OCI-LY1 (cell line): ENCODE measurements at regions not wholly inside any gene's neighbourhood (a gene's known extent, or its start where the extent isn't known, plus 50 kb on each side); places are given as distances from the start of the nearest gene placed in this dataset.

Source experiments
- H2AFZ ChIP-seq: fragments of 200-600 bp; sonication (generic), shearing (Covaris generic); 2 replicates; pipeline ENCODE4 v1.6.0; 2014; ENCODE audit warnings: antibody characterized with exemption, mild to moderate bottlenecking, low read length
- H3F3A ChIP-seq: fragments of 200-600 bp; sonication (generic), shearing (Covaris generic); 2 replicates; pipeline ENCODE4 v1.6.0; 2014; ENCODE audit warnings: mild to moderate bottlenecking, antibody characterized with exemption, low read length, moderate library complexity; ENCODE audit not compliant: insufficient read depth
- H3K27ac ChIP-seq: fragments of 200-600 bp; sonication (generic); 2 replicates; pipeline ENCODE4 v1.5.1; 2014; ENCODE audit warnings: low read length, mixed run types, mild to moderate bottlenecking, low read depth; ENCODE audit not compliant: poor library complexity, severe bottlenecking
- H3K27me3 ChIP-seq: fragments of 200-600 bp; sonication (generic); 2 replicates; pipeline ENCODE4 v1.6.0; 2014; ENCODE audit warnings: antibody characterized with exemption, mild to moderate bottlenecking, low read length, moderate library complexity; ENCODE audit not compliant: insufficient read depth
- H3K36me3 ChIP-seq: fragments of 200-600 bp; sonication (generic); 2 replicates; pipeline ENCODE4 v1.6.1; 2014; ENCODE audit warnings: mild to moderate bottlenecking, antibody characterized with exemption, low read length, moderate library complexity, mixed read lengths; ENCODE audit not compliant: insufficient read depth
- H3K4me1 ChIP-seq: fragments of 200-600 bp; sonication (generic); 2 replicates; pipeline ENCODE4 v1.5.1; 2014; ENCODE audit warnings: mild to moderate bottlenecking, low read length, moderate library complexity; ENCODE audit not compliant: insufficient read depth, severe bottlenecking
- H3K4me2 ChIP-seq: fragments of 200-600 bp; sonication (generic), shearing (Covaris generic); 2 replicates; pipeline ENCODE4 v1.6.1; 2014; ENCODE audit warnings: low read length
- H3K4me3 ChIP-seq: fragments of 200-600 bp; sonication (generic); 2 replicates; pipeline ENCODE4 v1.5.1; 2014; ENCODE audit warnings: low read length, low read depth, mild to moderate bottlenecking, mixed read lengths; ENCODE audit not compliant: poor library complexity, severe bottlenecking
- H3K79me2 ChIP-seq: fragments of 200-600 bp; shearing (Covaris generic); 2 replicates; pipeline ENCODE4 v1.6.1; 2016; ENCODE audit warnings: mixed run types, low read length, mixed read lengths; ENCODE audit not compliant: insufficient read depth
- H3K9ac ChIP-seq: fragments of 200-600 bp; sonication (generic), shearing (Covaris generic); 2 replicates; pipeline ENCODE4 v1.6.1; 2014; ENCODE audit warnings: mild to moderate bottlenecking, low read length, mixed read lengths
- H3K9me2 ChIP-seq: fragments of 200-600 bp; sonication (generic), shearing (Covaris generic); 2 replicates; pipeline ENCODE4 v1.6.1; 2014; ENCODE audit warnings: low read depth, mild to moderate bottlenecking, low read length, mixed read lengths
- H3K9me3 ChIP-seq: fragments of 200-600 bp; shearing (Covaris generic); 2 replicates; pipeline ENCODE4 v1.6.1; 2014; ENCODE audit warnings: low read length, mixed read lengths
- H4K20me1 ChIP-seq: fragments of 200-600 bp; sonication (generic), shearing (Covaris generic); 2 replicates; pipeline ENCODE4 v1.6.0; 2016; ENCODE audit warnings: mild to moderate bottlenecking, low read length; ENCODE audit not compliant: insufficient read depth
- EZH2 ChIP-seq: fragments of 200-600 bp; sonication (generic), shearing (Covaris generic); IDR thresholded peaks from 2 replicates; pipeline ENCODE4 v1.8.0; 2017; ENCODE audit warnings: borderline replicate concordance, mixed run types, mild to moderate bottlenecking, antibody characterized with exemption, low read length, moderate library complexity, mixed read lengths
- TF ChIP-seq, protein P1 (sequence below): fragments of 200-600 bp; sonication (generic), shearing (Covaris generic); IDR thresholded peaks from 2 replicates; pipeline ENCODE4 v1.5.1; 2017; ENCODE audit warnings: mild to moderate bottlenecking, antibody characterized with exemption, low read length, moderate library complexity, mixed read lengths

DNA sequence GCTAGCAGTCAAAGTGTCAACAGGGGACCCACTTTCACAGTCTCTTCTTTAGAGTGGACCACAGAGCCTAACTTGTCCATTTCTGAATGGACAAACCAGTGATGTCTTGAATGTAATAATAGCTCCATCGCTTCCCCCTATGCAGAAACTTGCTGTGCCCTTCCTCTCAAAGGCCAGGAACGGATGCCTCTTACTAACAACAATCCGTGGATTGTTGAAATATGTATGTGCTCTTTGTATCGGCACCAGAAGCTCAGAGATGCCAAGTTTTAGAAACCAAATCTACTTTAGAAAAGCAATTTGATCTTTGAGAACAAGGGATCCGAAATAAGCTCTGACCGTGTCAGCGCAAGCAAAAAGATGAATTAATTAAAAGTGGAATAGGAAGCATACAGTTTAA, 259.5 kb upstream of the POU2AF2 start:
- Histone ChIP-seq H3K9me3 (no peaks in the 10 kb centered on the region), H3K36me3 (no peaks in the 10 kb centered on the region), H3F3A (no peaks in the 10 kb centered on the region), H3K9me2 (no peaks in the 10 kb centered on the region), H4K20me1 (no peaks in the 10 kb centered on the region), H3K4me1 (no peaks in the 10 kb centered on the region), H3K79me2 (no peaks in the 10 kb centered on the region), H3K27me3 (no peaks in the 10 kb centered on the region), H2AFZ (no peak overlapping the region), H3K9ac (no peak overlapping the region), H3K4me2 (no peak overlapping the region), H3K27ac (no peak overlapping the region), H3K4me3 (no peak overlapping the region)
- no peak for TF ChIP-seq EZH2
- TF ChIP-seq, protein P1, sequence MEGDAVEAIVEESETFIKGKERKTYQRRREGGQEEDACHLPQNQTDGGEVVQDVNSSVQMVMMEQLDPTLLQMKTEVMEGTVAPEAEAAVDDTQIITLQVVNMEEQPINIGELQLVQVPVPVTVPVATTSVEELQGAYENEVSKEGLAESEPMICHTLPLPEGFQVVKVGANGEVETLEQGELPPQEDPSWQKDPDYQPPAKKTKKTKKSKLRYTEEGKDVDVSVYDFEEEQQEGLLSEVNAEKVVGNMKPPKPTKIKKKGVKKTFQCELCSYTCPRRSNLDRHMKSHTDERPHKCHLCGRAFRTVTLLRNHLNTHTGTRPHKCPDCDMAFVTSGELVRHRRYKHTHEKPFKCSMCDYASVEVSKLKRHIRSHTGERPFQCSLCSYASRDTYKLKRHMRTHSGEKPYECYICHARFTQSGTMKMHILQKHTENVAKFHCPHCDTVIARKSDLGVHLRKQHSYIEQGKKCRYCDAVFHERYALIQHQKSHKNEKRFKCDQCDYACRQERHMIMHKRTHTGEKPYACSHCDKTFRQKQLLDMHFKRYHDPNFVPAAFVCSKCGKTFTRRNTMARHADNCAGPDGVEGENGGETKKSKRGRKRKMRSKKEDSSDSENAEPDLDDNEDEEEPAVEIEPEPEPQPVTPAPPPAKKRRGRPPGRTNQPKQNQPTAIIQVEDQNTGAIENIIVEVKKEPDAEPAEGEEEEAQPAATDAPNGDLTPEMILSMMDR, result no peak

DNA sequence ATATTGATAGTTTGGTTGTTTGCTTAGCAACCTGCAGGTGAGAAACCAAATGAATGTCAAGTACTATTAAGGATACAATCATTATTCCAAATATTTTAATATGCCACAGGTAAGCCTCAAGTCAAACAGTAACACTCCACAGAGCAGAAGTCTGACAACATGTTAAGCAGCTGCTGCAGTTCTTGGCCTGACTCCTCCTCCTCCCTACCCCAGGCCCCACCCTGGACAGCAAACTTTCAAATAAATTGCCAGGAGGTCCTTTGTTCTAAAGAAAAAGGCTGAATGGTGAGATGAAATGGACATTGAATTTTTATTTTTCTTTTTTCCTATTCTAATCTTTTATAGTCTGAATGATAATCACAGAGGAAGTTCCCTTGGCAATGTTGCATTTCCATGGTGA, 260.0 kb upstream of the POU2AF2 start:
- Histone ChIP-seq H3F3A (no peaks in the 10 kb centered on the region), H3K4me1 (no peaks in the 10 kb centered on the region), H3K27ac (no peak overlapping the region), H3K9me3 (no peaks in the 10 kb centered on the region), H3K36me3 (no peaks in the 10 kb centered on the region), H3K9me2 (no peaks in the 10 kb centered on the region), H4K20me1 (no peaks in the 10 kb centered on the region), H3K79me2 (no peaks in the 10 kb centered on the region), H2AFZ (no peak overlapping the region), H3K4me3 (no peak overlapping the region), H3K4me2 (no peak overlapping the region), H3K9ac (no peak overlapping the region), H3K27me3 (no peaks in the 10 kb centered on the region)
- TF ChIP-seq, protein P1, result no peak
- no peak for TF ChIP-seq EZH2

DNA sequence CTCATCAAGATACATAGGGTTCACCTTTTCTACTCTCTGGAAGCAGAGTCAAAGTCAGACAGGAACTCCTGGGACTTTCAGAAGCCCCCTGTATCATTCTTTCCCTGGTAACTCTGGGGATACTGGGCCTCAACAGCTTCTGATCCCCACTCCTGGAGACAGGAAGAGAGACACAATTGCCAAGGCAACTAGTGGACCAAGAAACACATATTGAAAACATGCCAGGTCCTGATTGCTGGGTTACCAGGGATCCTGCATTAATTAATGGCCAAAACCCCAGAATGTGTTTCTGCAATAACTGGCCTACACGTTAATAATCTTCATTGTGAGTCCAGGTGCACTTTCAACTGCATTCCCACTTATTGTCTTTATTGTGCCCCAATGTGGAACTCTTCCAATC, 260.8 kb upstream of the POU2AF2 start:
- no peak overlapping the region for H3K4me3 ChIP-seq
- no peak overlapping the region for H3K4me2 ChIP-seq
- no peaks in the 10 kb centered on the region for H3K4me1 ChIP-seq
- TF ChIP-seq EZH2, result no peak
- TF ChIP-seq, protein P1, result no peak
- H3F3A ChIP-seq, result no peaks in the 10 kb centered on the region
- H3K36me3 ChIP-seq, result no peaks in the 10 kb centered on the region
- H3K9me2 ChIP-seq, result no peaks in the 10 kb centered on the region
- H2AFZ ChIP-seq, result no peak overlapping the region
- H3K79me2 ChIP-seq, result no peaks in the 10 kb centered on the region
- H3K27ac ChIP-seq, result no peak overlapping the region
- no peaks in the 10 kb centered on the region for H3K27me3 ChIP-seq
- no peaks in the 10 kb centered on the region for H4K20me1 ChIP-seq
- H3K9me3 ChIP-seq, result no peaks in the 10 kb centered on the region
- no peak overlapping the region for H3K9ac ChIP-seq
